ENCODE measurements at regions not wholly inside any gene's neighbourhood (a gene's known extent, or its start where the extent isn't known, plus 50 kb on each side); places are given as distances from the start of the nearest gene placed in this dataset.

DNA sequence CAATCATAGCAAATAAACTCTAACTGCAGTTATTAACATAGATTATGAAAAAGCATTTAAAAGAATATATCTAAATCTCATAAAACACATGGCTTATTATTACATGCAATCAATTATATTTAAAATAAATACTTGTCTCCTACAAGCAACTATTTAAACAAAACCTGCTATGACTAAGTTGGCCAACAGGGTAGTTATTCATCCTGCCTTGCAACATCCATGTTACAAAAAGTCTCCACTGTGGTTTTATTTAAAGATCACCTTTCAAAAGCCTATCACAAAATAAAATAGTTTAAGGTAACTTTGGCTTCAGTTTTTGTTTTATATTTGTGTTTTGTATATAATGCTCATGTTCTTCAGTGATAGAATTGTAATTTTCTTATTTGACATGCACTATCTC, 1127.0 kb upstream of the MAP3K7 start:
- intact Hi-C loops (cut with DNase I; ENCODE audit: low total_unique reads) = no loop called here
- Histone ChIP-seq H3K4me1 (no peaks in the 10 kb centered on the region), H3K27me3 (no peaks in the 10 kb centered on the region), H3K4me3 (no peak overlapping the region), H3K27ac (no peak overlapping the region), H3K36me3 (no peaks in the 10 kb centered on the region), H3K9me3 (no peaks in the 10 kb centered on the region)
- TF ChIP-seq, protein P1, sequence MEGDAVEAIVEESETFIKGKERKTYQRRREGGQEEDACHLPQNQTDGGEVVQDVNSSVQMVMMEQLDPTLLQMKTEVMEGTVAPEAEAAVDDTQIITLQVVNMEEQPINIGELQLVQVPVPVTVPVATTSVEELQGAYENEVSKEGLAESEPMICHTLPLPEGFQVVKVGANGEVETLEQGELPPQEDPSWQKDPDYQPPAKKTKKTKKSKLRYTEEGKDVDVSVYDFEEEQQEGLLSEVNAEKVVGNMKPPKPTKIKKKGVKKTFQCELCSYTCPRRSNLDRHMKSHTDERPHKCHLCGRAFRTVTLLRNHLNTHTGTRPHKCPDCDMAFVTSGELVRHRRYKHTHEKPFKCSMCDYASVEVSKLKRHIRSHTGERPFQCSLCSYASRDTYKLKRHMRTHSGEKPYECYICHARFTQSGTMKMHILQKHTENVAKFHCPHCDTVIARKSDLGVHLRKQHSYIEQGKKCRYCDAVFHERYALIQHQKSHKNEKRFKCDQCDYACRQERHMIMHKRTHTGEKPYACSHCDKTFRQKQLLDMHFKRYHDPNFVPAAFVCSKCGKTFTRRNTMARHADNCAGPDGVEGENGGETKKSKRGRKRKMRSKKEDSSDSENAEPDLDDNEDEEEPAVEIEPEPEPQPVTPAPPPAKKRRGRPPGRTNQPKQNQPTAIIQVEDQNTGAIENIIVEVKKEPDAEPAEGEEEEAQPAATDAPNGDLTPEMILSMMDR (IDR thresholded peaks at IDR 0.05) = no peak
- no peak for DNase-seq

GRCh38 chr6:91711518-91711917, 1124.6 kb upstream of the MAP3K7 start:
- Histone ChIP-seq H3K36me3 (no peaks in the 10 kb centered on the region), H3K27me3 (no peaks in the 10 kb centered on the region), H3K4me1 (no peaks in the 10 kb centered on the region), H3K27ac (no peak overlapping the region), H3K4me3 (no peak overlapping the region), H3K9me3 (no peaks in the 10 kb centered on the region)
- no peak for DNase-seq
- TF ChIP-seq, protein P1 (IDR thresholded peaks at IDR 0.05) = no peak
- intact Hi-C loops (cut with DNase I; ENCODE audit: low total_unique reads) = no loop called here

DNA sequence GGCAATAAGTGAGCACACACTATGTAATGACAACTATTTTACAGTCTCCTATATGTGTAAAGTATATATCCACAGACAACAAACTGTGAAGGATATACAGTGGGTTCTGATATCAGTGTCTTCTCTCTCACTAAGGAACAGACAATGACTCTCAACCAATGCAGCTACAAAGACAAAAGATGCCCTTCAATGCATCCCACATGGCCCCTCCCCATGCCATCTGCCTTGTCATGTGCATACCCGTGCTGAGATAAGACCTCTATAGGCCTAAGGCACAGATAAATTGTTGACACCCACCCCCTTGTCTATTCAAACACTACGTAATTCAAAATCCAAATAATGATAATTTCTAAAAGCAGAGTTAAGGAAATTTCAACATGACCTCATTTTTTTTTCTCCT, 1123.5 kb upstream of the MAP3K7 start:
- H3K27ac ChIP-seq = no peak overlapping the region
- no peaks in the 10 kb centered on the region for H3K9me3 ChIP-seq
- no peaks in the 10 kb centered on the region for H3K36me3 ChIP-seq
- intact Hi-C loops (cut with DNase I; ENCODE audit: low total_unique reads) = no loop called here
- TF ChIP-seq, protein P1 (IDR thresholded peaks at IDR 0.05) = no peak
- no peak overlapping the region for H3K4me3 ChIP-seq
- H3K4me1 ChIP-seq = no peaks in the 10 kb centered on the region
- H3K27me3 ChIP-seq = no peaks in the 10 kb centered on the region
- DNase-seq = no peak

DNA sequence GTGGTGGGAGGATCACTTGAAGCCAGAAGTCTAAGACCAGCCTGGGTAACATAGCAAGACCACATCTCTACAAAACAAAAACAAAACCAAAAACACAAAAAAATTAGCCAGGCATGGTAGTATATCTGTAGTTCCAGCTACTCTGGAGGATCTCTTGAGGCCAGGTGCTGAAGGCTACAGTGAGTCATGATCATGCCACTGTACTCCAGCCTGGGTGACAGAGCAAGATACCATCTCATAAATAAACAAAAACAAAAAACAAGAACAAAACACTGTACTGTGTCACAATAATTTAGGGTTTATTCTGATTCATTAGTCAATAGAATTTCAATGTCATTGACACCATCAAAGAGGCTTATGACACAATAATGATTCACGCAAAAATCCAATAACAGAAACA, 1121.7 kb upstream of the MAP3K7 start:
- DNase-seq = no peak
- TF ChIP-seq, protein P1 (IDR thresholded peaks at IDR 0.05) = no peak
- no peak overlapping the region for H3K27ac ChIP-seq
- no peaks in the 10 kb centered on the region for H3K36me3 ChIP-seq
- intact Hi-C loops (cut with DNase I; ENCODE audit: low total_unique reads) = no loop called here
- no peak overlapping the region for H3K4me3 ChIP-seq
- no peaks in the 10 kb centered on the region for H3K4me1 ChIP-seq
- H3K27me3 ChIP-seq = no peaks in the 10 kb centered on the region
- H3K9me3 ChIP-seq = no peaks in the 10 kb centered on the region

GRCh38 chr6:91705646-91706045, 1118.8 kb upstream of the MAP3K7 start:
- Histone ChIP-seq H3K9me3 (no peaks in the 10 kb centered on the region), H3K36me3 (no peaks in the 10 kb centered on the region), H3K4me3 (no peak overlapping the region), H3K27ac (no peak overlapping the region), H3K4me1 (no peaks in the 10 kb centered on the region), H3K27me3 (no peaks in the 10 kb centered on the region)
- TF ChIP-seq, protein P1 (IDR thresholded peaks at IDR 0.05) = no peak
- intact Hi-C loops (cut with DNase I; ENCODE audit: low total_unique reads) = no loop called here
- no peak for DNase-seq

DNA sequence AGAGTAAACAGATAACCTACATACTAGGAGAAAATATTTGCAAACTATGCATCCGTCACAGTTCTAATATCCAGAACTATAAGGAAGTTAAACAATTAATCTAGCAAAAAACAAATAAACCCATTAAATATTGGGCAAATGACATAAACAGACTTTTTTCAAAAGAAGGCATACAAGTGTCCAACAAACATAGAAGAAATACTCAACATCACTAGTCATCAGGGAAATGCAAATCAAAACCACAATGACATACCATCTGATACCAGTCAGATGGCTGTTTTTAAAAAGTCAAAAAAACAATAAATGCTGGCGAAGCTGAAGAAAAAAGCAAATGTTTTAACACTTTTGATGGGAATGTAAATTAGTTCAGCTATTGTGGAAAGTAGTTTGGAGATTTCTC, 1117.7 kb upstream of the MAP3K7 start:
- Histone ChIP-seq H3K4me1 (no peaks in the 10 kb centered on the region), H3K27me3 (no peaks in the 10 kb centered on the region), H3K36me3 (no peaks in the 10 kb centered on the region), H3K9me3 (no peaks in the 10 kb centered on the region), H3K27ac (no peak overlapping the region), H3K4me3 (no peak overlapping the region)
- TF ChIP-seq, protein P1 (IDR thresholded peaks at IDR 0.05) = no peak
- intact Hi-C loops (cut with DNase I; ENCODE audit: low total_unique reads) = no loop called here
- DNase-seq = no peak
